A549 (cell line): ENCODE measurements at regions not wholly inside any gene's neighbourhood (a gene's known extent, or its start where the extent isn't known, plus 50 kb on each side); places are given as distances from the start of the nearest gene placed in this dataset.
"Not testable (repeated sequence)": the region's sequence is repeated elsewhere in the genome, so short reads cannot be mapped to it uniquely, and the experiment has no call there.

Experiments
- ATAC-seq, 2 experiments: fragments of 200-7000 bp in 1 of 2; fragments of >200 bp in 1 of 2; cut with Nextera tagmentation in 1 of 2; cut with Tn5 transposase in 1 of 2; 3 replicates each; pipeline versions ENCODE4 v1.8.0 to v1.9.1; 2018 to 2020; ENCODE audit warnings: mild to moderate bottlenecking in 1 of 2, moderate library complexity in 1 of 2
- CTCF ChIA-PET: fragments of 300-600 bp; sonication (Branson Sonifier 250); formaldehyde crosslinking; extraction: SDS; loops from one replicate; lab custom pipeline; 2021; ENCODE audit warnings: antibody characterized with exemption, inconsistent platforms; lab: Yijun Ruan, JAX
- POLR2A ChIA-PET: fragments of 350-600 bp; formaldehyde crosslinking; extraction: SDS; loops from one replicate; lab custom pipeline; 2021; ENCODE audit warnings: antibody characterized with exemption, inconsistent platforms; lab: Yijun Ruan, JAX
- DNase-seq, 2 experiments: peaks; one replicate each; pipeline versions ENCODE4 v3.0.0 to v3.0.0-alpha.2; 2011 to 2016; ENCODE audit warnings: low read depth in 1 of 2, low spot score in 1 of 2
- FAIRE-seq: peaks from 2 replicates; lab custom pipeline; 2011; peaks lifted over from hg19 to GRCh38; lab: Jason Lieb, UNC
- H3K27ac ChIP-seq, 2 experiments: fragments of >200 bp; sonication (Bioruptor Twin); formaldehyde crosslinking; 3 replicates each; pipeline ENCODE4 v1.5.1; 2016 to 2017
- H3K4me1 ChIP-seq: fragments of >200 bp; sonication (Bioruptor Twin); formaldehyde crosslinking; 3 replicates; pipeline ENCODE4 v1.6.1; 2016
- H3K4me2 ChIP-seq: fragments of >200 bp; sonication (Bioruptor Twin); formaldehyde crosslinking; 3 replicates; pipeline ENCODE4 v1.6.1; 2016
- H3K4me3 ChIP-seq: fragments of >200 bp; sonication (Bioruptor Twin); formaldehyde crosslinking; 3 replicates; pipeline ENCODE4 v1.5.1; 2016
- H3K9me3 ChIP-seq: fragments of >200 bp; sonication (Bioruptor Twin); formaldehyde crosslinking; 3 replicates; pipeline ENCODE4 v1.6.1; 2016
- CBX8 ChIP-seq: fragments of 200-600 bp; sonication (generic); IDR thresholded peaks from 2 replicates; pipeline ENCODE4 v1.6.1; 2016
- CEBPB ChIP-seq, 2 experiments: fragments of >200 bp in 1 of 2; sonication (Bioruptor Twin) in 1 of 2; formaldehyde crosslinking in 1 of 2; IDR thresholded peaks; 2 replicates each; pipeline ENCODE4 v1.6.1; 2012 to 2016
- CHD2 ChIP-seq: fragments of 150-350 bp; IDR thresholded peaks from 2 replicates; pipeline ENCODE4 v1.6.1; 2014; ENCODE audit warnings: low read length; ENCODE audit not compliant: partially characterized antibody
- CHD4 ChIP-seq: fragments of 200-600 bp; sonication (generic); IDR thresholded peaks from 2 replicates; pipeline ENCODE4 v1.6.1; 2016; ENCODE audit warnings: antibody characterized with exemption, mild to moderate bottlenecking, borderline replicate concordance
- FOSL2 ChIP-seq, 2 experiments: fragments of 450-650 bp in 1 of 2; fragments of >200 bp in 1 of 2; sonication (Bioruptor Twin) in 1 of 2; formaldehyde crosslinking; IDR thresholded peaks; 2 replicates each; pipeline versions ENCODE4 v1.5.0 to v1.6.1; 2016 to 2020; ENCODE audit warnings: mild to moderate bottlenecking in 1 of 2, moderate library complexity in 1 of 2
- JUNB ChIP-seq: fragments of >200 bp; sonication (Bioruptor Twin); formaldehyde crosslinking; IDR thresholded peaks from 2 replicates; pipeline ENCODE4 v1.6.1; 2016
- MAZ ChIP-seq: fragments of 150-350 bp; IDR thresholded peaks from 2 replicates; pipeline ENCODE4 v1.6.1; 2014; ENCODE audit warnings: antibody characterized with exemption, low read depth, low read length, borderline replicate concordance
- NFE2L2 ChIP-seq: fragments of 150-350 bp; conservative IDR thresholded peaks from 2 replicates; pipeline ENCODE4 v1.6.1; 2014; ENCODE audit warnings: low read length
- NR3C1 ChIP-seq: fragments of >200 bp; sonication (Bioruptor Twin); formaldehyde crosslinking; IDR thresholded peaks from 3 replicates; pipeline ENCODE4 v1.6.1; 2017
- RAD21 ChIP-seq, 2 experiments: fragments of >200 bp in 1 of 2; sonication (Bioruptor Twin) in 1 of 2; formaldehyde crosslinking in 1 of 2; IDR thresholded peaks in 1 of 2; conservative IDR thresholded peaks in 1 of 2; 2 replicates in 1 of 2; 3 replicates in 1 of 2; pipeline ENCODE4 v1.6.1; 2012 to 2018; ENCODE audit warnings: inconsistent platforms in 1 of 2
- TP53 ChIP-seq: fragments of 250-450 bp; sonication (Bioruptor Pico); IDR thresholded peaks from 2 replicates; pipeline ENCODE4 v1.5.0; 2021; ENCODE audit warnings: mild to moderate bottlenecking, moderate library complexity
- ZFP36 ChIP-seq: fragments of 450-650 bp; IDR thresholded peaks from 2 replicates; pipeline ENCODE4 v1.6.1; 2014; ENCODE audit warnings: borderline replicate concordance; ENCODE audit not compliant: partially characterized antibody
- WGBS: methylation state at CpG from one replicate; pipeline ENCODE4 v1.1.6; 2017; ENCODE audit errors: missing lambda C conversion rate; 5-methylcytosine and 5-hydroxymethylcytosine counted together
- TF ChIP-seq, protein P1 (sequence below): fragments of >200 bp; sonication (Bioruptor Twin); formaldehyde crosslinking; IDR thresholded peaks from 3 replicates; pipeline ENCODE4 v1.5.1; 2016

DNA sequence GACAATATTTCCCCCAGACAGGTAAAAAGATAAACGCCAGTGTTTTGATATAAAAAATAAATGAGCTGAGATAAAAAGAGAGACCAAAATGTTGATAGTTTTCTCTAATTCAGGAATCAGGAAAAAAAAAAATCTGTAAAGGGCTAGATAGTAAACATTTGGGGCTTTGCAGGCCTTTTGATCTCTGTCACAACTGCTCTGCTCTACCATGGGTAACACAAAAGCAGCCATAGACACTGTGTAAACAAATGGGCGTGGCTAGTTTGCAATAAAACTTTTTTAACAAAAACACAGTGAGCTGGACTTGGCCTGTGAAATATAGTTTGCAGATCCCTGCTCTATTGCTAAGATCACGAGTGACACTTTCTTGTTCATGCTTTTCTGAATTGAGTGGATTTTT lies 219.1 kb upstream of the STXBP5 start:
- DNase-seq: peak; percentile 8 to 57
- POLR2A ChIA-PET: no interaction called here
- TF ChIP-seq CEBPB (IDR thresholded peaks at IDR 0.05) (0 out of 4 replicates have a peak, but pooled peaks of 1 of the 2 experiments have one; percentile 11), ZFP36 (no peak), RAD21 (conservative IDR thresholded peaks at IDR 0.05 in 1 of 2, IDR thresholded peaks at IDR 0.05 in 1 of 2) (0 out of 5 replicates have a peak, but pooled peaks of 1 of the 2 experiments have one; percentile 12), JUNB (0 out of 2 replicates have a peak, but pooled peaks have one; percentile 23)
- ATAC-seq: peak; percentile 71 to 84; a peak in 5 of 6 replicates
- Histone ChIP-seq H3K4me1 (peaks cover 33% of the 10 kb centered on the region), H3K4me3 (no peak overlapping the region), H3K9me3 (peaks cover 6% of the 10 kb centered on the region; the same call in 1 of the 3 replicates), H3K27ac (peak overlapping the region; percentile 74 to 89), H3K4me2 (peak overlapping the region; percentile 63)
- no peak for FAIRE-seq
- CTCF ChIA-PET: no interaction called here
- 5% methylated on average over 3 of the region's 3 CpGs for WGBS

- TF ChIP-seq MAZ (no peak), NFE2L2 (no peak), CEBPB (IDR thresholded peaks at IDR 0.05) (no peak), ZFP36 (no peak), TP53 (CRISPR knock-in tag) (no peak), FOSL2 (IDR thresholded peaks at IDR 0.05) (no peak), FOSL2 (CRISPR knock-in tag; IDR thresholded peaks at IDR 0.05) (no peak), CBX8 (no peak), NR3C1 (no peak), CHD2 (no peak)
- TF ChIP-seq, protein P1, sequence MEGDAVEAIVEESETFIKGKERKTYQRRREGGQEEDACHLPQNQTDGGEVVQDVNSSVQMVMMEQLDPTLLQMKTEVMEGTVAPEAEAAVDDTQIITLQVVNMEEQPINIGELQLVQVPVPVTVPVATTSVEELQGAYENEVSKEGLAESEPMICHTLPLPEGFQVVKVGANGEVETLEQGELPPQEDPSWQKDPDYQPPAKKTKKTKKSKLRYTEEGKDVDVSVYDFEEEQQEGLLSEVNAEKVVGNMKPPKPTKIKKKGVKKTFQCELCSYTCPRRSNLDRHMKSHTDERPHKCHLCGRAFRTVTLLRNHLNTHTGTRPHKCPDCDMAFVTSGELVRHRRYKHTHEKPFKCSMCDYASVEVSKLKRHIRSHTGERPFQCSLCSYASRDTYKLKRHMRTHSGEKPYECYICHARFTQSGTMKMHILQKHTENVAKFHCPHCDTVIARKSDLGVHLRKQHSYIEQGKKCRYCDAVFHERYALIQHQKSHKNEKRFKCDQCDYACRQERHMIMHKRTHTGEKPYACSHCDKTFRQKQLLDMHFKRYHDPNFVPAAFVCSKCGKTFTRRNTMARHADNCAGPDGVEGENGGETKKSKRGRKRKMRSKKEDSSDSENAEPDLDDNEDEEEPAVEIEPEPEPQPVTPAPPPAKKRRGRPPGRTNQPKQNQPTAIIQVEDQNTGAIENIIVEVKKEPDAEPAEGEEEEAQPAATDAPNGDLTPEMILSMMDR: no peak
- WGBS: 84% methylated on average over 2 of the region's 2 CpGs
- H3K9me3 ChIP-seq: peaks cover 6% of the 10 kb centered on the region; the same call in 1 of the 3 replicates
- H3K4me3 ChIP-seq: no peak overlapping the region
- ChIA-PET CTCF (no interaction called here), POLR2A (no interaction called here)
- DNase-seq (no peak), FAIRE-seq (no peak), ATAC-seq (no peak)
- peaks cover 41% of the 10 kb centered on the region for H3K4me1 ChIP-seq
- H3K4me2 ChIP-seq: no peak overlapping the region
- peak overlapping the region; percentile 15 to 75; a peak in 4 of 6 replicates for H3K27ac ChIP-seq
Measured at GRCh38 chr6:146985966-146986365, 218.3 kb upstream of the STXBP5 start.

DNA sequence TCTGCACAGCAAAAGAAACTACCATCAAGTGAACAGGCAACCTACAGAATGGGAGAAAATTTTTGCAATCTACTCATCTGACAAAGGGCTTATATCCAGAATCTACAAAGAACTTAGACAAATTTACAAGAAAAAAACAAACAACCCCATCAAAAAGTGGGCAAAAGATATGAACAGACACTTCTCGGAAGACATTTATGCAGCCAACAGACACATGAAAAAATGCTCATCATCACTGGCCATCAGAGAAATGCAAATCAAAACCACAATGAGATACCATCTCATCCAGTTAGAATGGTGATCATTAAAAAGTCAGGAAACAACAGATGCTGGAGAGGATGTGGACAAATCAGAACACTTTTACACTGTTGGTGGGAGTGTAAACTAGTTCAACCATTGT lies 216.3 kb upstream of the STXBP5 start:
- DNase-seq, ATAC-seq, H3K4me3 ChIP-seq, FAIRE-seq, H3K9me3 ChIP-seq, CTCF ChIA-PET, H3K4me2 ChIP-seq, POLR2A ChIA-PET: not testable (repeated sequence)
- peaks cover 54% of the 10 kb centered on the region for H3K4me1 ChIP-seq
- H3K27ac ChIP-seq: peak overlapping the region in 1 of 2 experiments; percentile 47; a peak in 1 of 6 replicates
- WGBS: 94% methylated on average over 1 of the region's 1 CpG

- no peak overlapping the region for H3K4me3 ChIP-seq
- CTCF ChIA-PET: interaction anchor here (1.1 to 1.2 kb wide), 2 partner anchors 80 to 87 kb away, joined by 3 read pairs; no protein-coding TSS in a partner anchor
- peaks cover 6% of the 10 kb centered on the region; the same call in 1 of the 3 replicates for H3K9me3 ChIP-seq
- WGBS: 38% methylated on average over 4 of the region's 4 CpGs
- H3K4me2 ChIP-seq: peak overlapping the region; percentile 69
- ATAC-seq (peak in 1 of 2 experiments; percentile 45; a peak in 2 of 6 replicates), DNase-seq (no peak), FAIRE-seq (no peak)
- TF ChIP-seq CHD4: no peak
- POLR2A ChIA-PET: interaction anchor here (1.0 to 2.5 kb wide), 4 partner anchors 75 to 213 kb away, joined by 3 to 10 read pairs (median 3); no protein-coding TSS in a partner anchor
- H3K4me1 ChIP-seq: peaks cover 39% of the 10 kb centered on the region
- peak overlapping the region; percentile 87 to 91 for H3K27ac ChIP-seq
Measured at GRCh38 chr6:146989860-146990259, 214.4 kb upstream of the STXBP5 start.
